ENCODE measurements at regions not wholly inside any gene's neighbourhood (a gene's known extent, or its start where the extent isn't known, plus 50 kb on each side); places are given as distances from the start of the nearest gene placed in this dataset.

DNA sequence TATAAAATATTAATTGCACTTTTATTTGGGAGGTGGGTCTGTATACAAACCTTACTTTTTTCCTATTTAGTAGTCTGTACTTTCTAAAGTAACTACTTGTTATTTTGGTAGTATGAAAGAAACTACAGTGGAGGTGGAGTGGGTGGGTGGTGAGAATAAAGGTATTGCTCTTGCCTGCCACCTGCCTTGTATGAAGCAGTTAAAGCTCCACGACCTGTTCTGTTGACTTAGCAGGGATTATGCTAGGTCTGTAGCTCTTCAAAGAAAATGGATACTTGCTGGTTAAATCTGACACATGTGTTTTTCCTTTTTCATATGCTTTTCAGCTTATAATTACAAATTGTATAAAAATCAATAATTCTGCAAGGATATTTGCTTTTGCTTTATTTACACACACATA is 111.9 kb downstream of the EHF start:
- TF ChIP-seq REST (IDR thresholded peaks at IDR 0.05; ENCODE audit: insufficient read depth in 1 of 2, low read depth in 2 of 2, low read length in 2 of 2) (no peak), POLR2AphosphoS5 (IDR thresholded peaks at IDR 0.05; ENCODE audit: low read depth, low read length) (no peak)
